ENCODE measurements at regions not wholly inside any gene's neighbourhood (a gene's known extent, or its start where the extent isn't known, plus 50 kb on each side); places are given as distances from the start of the nearest gene placed in this dataset.
A peak's percentile ranks its signal among the peaks of the same experiment; 100 is the strongest.
"Not testable (repeated sequence)": the region's sequence is repeated elsewhere in the genome, so short reads cannot be mapped to it uniquely, and the experiment has no call there.

DNA sequence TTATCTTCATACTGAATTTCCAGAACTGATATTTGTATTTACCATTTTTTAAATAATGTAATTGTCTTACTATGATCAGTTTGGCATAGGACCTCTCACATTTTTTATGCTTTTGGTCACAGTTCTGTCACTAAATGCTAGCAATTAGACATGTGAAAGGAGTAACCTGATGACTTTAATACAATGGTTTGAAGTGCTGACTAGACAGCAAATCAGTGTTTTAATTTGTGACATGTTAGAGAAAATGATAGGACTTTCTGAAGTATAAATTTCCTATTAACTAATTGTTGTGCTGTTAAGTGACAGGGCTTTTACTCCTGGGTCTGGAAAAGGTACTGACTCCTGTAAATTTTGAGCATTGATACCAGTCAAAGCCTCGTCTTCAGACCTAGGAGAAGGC is 117.5 kb downstream of the ZNF330 start:
- no peak for DNase-seq

GRCh38 chr4:141339391-141339790 is 118.7 kb downstream of the ZNF330 start:
- ATAC-seq (ENCODE audit: poor library complexity) = no peak
- intact Hi-C loops (cut with DNase I) = no loop called here

More for the DNA sequence above, 117.5 kb downstream of the ZNF330 start:
- no peak for ATAC-seq (ENCODE audit: poor library complexity)
- intact Hi-C loops (cut with DNase I) = no loop called here

DNA sequence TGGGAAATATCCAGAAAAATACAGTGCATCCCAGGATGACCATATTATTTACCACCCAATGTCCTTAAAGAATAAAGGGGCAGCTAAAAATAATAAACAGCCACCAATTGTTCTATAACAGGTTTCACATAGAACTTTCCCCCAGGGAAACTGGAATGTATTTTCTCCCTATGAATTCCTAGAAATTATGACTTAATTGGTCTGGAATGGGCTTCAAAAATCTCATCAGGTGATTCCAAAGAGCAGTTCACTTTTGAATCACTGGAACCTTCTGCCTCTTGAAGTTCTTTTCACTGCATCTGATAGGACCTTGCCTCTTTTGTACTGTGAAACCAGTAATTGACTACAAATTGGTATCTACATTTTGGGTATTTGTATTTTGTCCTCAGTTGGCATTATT is 119.3 kb downstream of the ZNF330 start:
- no peak for DNase-seq
- ATAC-seq (ENCODE audit: poor library complexity) = no peak
- intact Hi-C loops (cut with DNase I) = no loop called here

More at GRCh38 chr4:141339391-141339790, 118.7 kb downstream of the ZNF330 start:
- DNase-seq = no peak

DNA sequence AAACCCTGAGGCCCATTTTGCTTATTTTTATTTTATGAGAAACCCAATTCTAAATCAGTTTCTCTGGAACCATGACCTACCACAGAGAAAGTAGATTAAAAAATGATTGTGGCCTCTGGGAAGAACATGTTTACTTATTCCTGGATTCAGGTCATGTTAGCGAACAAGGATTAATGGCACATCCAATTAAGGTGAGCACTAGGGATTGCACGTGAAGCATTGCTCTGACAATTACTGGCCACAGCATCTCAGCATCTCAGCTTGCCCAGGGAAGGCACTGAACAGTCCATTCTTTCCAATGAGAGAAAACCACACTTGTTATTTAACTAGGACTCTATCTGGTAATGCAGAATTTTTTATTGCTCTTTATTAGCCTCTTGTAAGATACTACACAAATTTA is 119.8 kb downstream of the ZNF330 start:
- ATAC-seq (ENCODE audit: poor library complexity) (no peak), DNase-seq (no peak)
- intact Hi-C loops (cut with DNase I) = no loop called here

- intact Hi-C loops (cut with DNase I) = loop anchor here (5.0 kb wide), 1 partner anchor 366 kb away; no protein-coding TSS in a partner anchor
- DNase-seq = no peak
- peak; percentile 90 for ATAC-seq (ENCODE audit: poor library complexity)
These were observed 125.4 kb downstream of the ZNF330 start for GRCh38 chr4:141346144-141346543.

DNA sequence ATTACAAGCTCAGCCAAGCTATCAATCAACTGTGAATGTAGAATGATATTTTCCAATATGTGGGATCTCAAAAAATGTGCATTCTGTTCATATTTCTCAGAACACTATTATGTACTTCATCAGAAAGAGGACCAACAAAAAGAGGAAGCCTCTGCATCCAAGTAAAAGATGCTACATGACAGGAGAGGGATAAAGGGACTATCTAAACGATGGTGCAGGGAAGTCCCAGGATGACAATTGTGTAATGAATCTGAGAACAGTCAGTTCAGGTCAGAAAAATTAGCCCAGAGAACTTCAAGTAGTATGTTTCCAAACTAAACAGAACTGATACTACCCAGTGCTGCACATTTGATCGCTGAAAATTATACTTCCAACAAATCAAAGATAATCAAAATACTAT is 127.0 kb downstream of the ZNF330 start:
- no peak for ATAC-seq (ENCODE audit: poor library complexity)
- no peak for DNase-seq
- intact Hi-C loops (cut with DNase I) = loop anchor here (5.0 kb wide), 1 partner anchor 365 kb away; no protein-coding TSS in a partner anchor

- intact Hi-C loops (cut with DNase I) = loop anchor here (5.0 kb wide), 1 partner anchor 364 kb away; no protein-coding TSS in a partner anchor
- peak; percentile 25 for ATAC-seq (ENCODE audit: poor library complexity)
These were observed 127.4 kb downstream of the ZNF330 start for GRCh38 chr4:141348125-141348524.

DNA sequence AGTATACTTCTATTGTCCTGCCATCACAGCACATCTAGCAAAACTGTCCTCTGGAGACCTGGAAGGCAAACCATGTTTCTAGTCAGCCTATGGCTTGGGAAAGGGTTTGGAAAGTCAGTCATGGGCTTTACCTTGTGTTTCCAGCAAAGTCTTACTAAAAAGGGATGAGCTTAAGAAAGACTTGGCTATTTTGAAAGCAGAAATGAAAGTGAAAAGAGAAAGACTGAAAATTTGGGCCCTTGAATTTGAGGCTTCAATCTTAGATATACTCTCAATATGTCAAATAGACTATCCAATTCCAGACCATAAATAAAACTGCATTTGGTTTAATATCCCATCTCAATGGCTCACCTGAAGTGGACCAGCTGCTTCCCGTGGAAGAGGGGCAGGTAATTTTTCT is 127.9 kb downstream of the ZNF330 start:
- no peak for ATAC-seq (ENCODE audit: poor library complexity)
- intact Hi-C loops (cut with DNase I) = loop anchor here (5.0 kb wide), 1 partner anchor 364 kb away; no protein-coding TSS in a partner anchor
- DNase-seq = no peak

More at GRCh38 chr4:141348125-141348524, 127.4 kb downstream of the ZNF330 start:
- no peak for DNase-seq

DNA sequence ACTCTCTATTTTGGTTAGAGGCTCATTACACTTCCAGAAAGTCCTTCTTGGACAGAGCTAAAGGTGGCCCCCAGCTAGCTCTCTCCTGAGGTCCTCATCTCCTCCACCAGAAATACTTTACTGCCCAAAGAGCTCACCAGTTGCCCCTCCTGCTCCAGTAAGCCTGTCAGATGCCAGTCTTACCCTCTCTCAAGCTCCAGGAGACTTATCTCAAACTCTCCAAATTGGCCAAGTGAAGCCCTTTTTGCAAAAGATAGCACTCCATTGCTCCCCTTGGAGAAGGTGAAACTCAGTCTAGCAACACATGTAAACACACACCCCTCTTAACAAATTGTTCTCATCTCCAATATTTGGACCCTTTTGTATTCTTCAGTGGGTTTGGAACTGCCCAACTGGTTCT is 128.5 kb downstream of the ZNF330 start:
- intact Hi-C loops (cut with DNase I) = loop anchor here (5.0 kb wide), 1 partner anchor 363 kb away; no protein-coding TSS in a partner anchor
- no peak for ATAC-seq (ENCODE audit: poor library complexity)
- DNase-seq = no peak

GRCh38 chr4:141350122-141350905 is 129.6 kb downstream of the ZNF330 start:
- intact Hi-C loops (cut with DNase I) = no loop called here
- DNase-seq (no peak), ATAC-seq (ENCODE audit: poor library complexity) (no peak)

GRCh38 chr4:141352331-141352730 is 131.6 kb downstream of the ZNF330 start:
- peak; percentile 46 for ATAC-seq (ENCODE audit: poor library complexity)
- intact Hi-C loops (cut with DNase I) = no loop called here
- DNase-seq = no peak

DNA sequence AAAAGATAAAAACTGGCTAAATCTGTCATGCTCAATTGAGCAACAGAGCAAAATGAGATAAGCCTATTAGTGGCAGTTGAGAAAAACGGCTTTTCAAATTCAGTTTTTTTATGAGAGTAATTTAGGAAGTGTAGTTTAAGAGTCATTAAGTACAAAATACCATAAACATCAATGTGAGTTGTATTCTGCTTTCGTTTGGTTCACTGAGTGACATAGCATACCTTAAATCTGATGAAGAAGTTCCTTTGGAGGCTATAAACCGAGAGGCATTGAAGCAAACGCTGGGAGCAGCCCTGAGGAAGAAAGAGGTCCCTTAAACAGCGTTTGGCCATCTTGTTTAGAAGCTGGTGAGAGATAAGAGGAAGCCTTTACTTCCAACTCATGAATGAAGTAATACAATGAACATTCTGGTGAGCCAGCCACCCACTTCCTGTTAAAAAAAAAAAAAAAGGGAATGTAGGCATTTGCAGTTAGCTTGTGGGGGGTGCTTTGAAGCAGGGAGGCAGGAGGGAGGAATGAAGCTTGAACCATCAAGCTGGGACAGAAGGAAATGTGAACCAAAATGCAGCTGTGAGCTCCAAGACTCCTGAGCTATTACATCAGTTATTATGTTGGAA is 132.3 kb downstream of the ZNF330 start:
- DNase-seq (no peak), ATAC-seq (ENCODE audit: poor library complexity) (peak; percentile 74)
- intact Hi-C loops (cut with DNase I) = no loop called here

GRCh38 chr4:141356321-141356962 is 135.7 kb downstream of the ZNF330 start:
- DNase-seq (no peak), ATAC-seq (ENCODE audit: poor library complexity) (no peak)
- intact Hi-C loops (cut with DNase I) = no loop called here

DNA sequence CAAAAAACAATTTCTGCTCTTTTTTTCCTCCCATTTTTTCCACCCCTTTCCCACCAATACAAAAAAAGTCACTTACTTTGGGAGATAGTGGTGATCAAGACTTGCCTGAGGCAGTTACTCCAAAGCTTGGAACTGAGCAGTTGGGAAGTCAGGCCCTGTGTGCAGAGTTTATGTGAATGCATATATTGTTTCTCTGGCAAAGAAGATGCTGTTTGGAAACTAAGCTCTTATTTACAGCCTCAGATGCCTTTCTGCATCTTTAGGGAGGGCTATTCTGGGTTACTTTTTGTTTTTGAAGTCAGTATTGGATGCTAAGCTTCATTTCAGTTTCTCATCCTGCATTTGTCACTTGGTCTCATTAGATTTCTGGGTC is 136.3 kb downstream of the ZNF330 start:
- intact Hi-C loops (cut with DNase I) = no loop called here
- ATAC-seq (ENCODE audit: poor library complexity) (no peak), DNase-seq (no peak)

DNA sequence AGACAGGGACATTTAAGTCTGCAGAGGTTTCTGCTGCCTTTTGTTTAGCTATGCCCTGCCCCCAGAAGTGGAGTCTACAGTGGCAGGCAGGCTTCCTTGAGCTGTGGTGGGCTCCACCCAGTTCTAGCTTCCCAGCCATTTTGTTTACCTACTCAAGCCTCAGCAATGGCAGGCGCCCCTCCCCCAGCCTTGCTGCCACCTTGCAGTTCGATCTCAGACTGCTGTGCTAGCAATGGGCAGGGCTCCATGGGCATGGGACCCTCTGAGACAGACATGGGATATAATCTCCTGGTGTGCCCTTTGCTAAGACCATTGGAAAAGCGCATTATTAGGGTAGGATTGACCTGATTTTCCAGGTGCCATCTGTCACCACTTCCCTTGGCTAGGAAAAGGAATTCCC is 147.5 kb downstream of the ZNF330 start:
- intact Hi-C loops (cut with DNase I); ATAC-seq (ENCODE audit: poor library complexity); DNase-seq: not testable (repeated sequence)

DNA sequence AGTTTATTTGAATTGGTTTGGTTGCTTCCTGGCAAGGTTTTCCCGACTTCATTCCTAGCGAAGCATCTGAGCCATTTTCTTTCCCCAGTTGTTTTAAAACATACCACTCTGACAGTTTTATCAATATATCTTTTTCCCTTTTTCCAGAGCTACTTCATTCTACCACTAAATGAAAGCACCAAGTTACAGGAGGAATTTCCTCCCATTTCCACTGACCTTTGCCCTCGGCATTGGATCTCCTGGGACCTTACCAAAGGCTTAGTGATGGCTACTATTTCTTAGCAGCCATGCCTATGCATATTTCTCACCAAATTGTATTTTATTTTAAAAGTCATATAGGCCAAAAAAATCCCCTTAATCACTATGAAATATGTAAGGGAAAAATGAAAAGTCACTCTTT is 150.5 kb downstream of the ZNF330 start:
- no peak for DNase-seq
- intact Hi-C loops (cut with DNase I) = no loop called here
- ATAC-seq (ENCODE audit: poor library complexity) = no peak

- DNase-seq = no peak
- ATAC-seq (ENCODE audit: poor library complexity) = peak; percentile 65
- intact Hi-C loops (cut with DNase I) = no loop called here
These were observed 155.2 kb downstream of the ZNF330 start for GRCh38 chr4:141375855-141376254.

DNA sequence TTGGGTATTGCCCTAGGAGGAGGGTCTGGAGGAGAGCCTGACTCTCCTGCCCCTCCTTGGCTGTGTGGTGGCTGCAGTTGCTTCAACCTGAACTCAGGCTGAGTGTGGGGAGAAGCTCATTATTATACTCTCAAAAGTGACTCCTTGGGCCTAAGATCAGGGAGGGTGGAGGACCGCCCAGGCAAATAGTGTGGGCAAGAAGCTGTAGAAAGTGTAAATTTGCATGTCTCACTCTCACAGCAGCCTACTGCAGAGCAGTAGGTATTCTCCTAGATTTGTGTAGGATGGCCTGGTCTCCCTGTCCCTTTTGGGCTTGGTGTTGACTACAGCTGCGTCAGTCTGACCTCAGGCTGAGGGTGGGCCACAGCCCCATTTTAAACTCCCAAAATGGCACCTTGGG is 156.1 kb downstream of the ZNF330 start:
- DNase-seq = no peak
- ATAC-seq (ENCODE audit: poor library complexity) = no peak
- intact Hi-C loops (cut with DNase I) = no loop called here

- ATAC-seq (ENCODE audit: poor library complexity) (no peak), DNase-seq (no peak)
- intact Hi-C loops (cut with DNase I) = no loop called here
These were observed 166.6 kb downstream of the ZNF330 start for GRCh38 chr4:141387299-141387698.

GRCh38 chr4:141388481-141388880 is 167.8 kb downstream of the ZNF330 start:
- intact Hi-C loops (cut with DNase I) = no loop called here
- no peak for ATAC-seq (ENCODE audit: poor library complexity)
- no peak for DNase-seq

Measured in Right ventricle myocardium superior (tissue), 1 donor.